Endodermal cell (in vitro differentiated cells): ENCODE measurements at regions not wholly inside any gene's neighbourhood (a gene's known extent, or its start where the extent isn't known, plus 50 kb on each side); places are given as distances from the start of the nearest gene placed in this dataset.

Experiments used
- DNase-seq: peaks from one replicate; pipeline ENCODE4 v3.0.0-alpha.2; 2017
- H3K27ac ChIP-seq: 2 replicates; pipeline ENCODE4 v1.5.1; 2013; ENCODE audit warnings: mild to moderate bottlenecking, low read depth, low read length, moderate library complexity
- H3K27me3 ChIP-seq: 2 replicates; pipeline ENCODE4 v1.6.1; 2013; ENCODE audit warnings: mild to moderate bottlenecking, low read length, moderate library complexity; ENCODE audit not compliant: insufficient read depth, control insufficient read depth, poor library complexity, severe bottlenecking
- H3K36me3 ChIP-seq: 2 replicates; pipeline ENCODE4 v1.7.0; 2013; ENCODE audit warnings: mild to moderate bottlenecking, low read length, moderate library complexity; ENCODE audit not compliant: control insufficient read depth, insufficient read depth
- H3K4me1 ChIP-seq: one replicate; pipeline ENCODE4 v1.7.0; 2013; ENCODE audit warnings: low read length; ENCODE audit not compliant: control insufficient read depth, insufficient read depth
- H3K4me3 ChIP-seq: 2 replicates; pipeline ENCODE4 v1.5.1; 2013; ENCODE audit warnings: mild to moderate bottlenecking, low read length, moderate library complexity
- H3K9ac ChIP-seq: 2 replicates; pipeline ENCODE4 v1.6.1; 2013; ENCODE audit warnings: mild to moderate bottlenecking, low read length, moderate library complexity; ENCODE audit not compliant: poor library complexity, severe bottlenecking; ENCODE audit errors: extremely low read depth
- H3K9me3 ChIP-seq: 2 replicates; pipeline ENCODE4 v1.6.1; 2013; ENCODE audit warnings: mild to moderate bottlenecking, low read length, moderate library complexity; ENCODE audit not compliant: control insufficient read depth
- H3K27ac Mint-ChIP-seq: 2 replicates; pipeline ENCODE4 v1.8.0; 2020; ENCODE audit warnings: mixed read lengths
- H3K27me3 Mint-ChIP-seq: 2 replicates; pipeline ENCODE4 v1.8.0; 2021; ENCODE audit warnings: mild to moderate bottlenecking, mixed read lengths; ENCODE audit not compliant: insufficient read depth
- H3K36me3 Mint-ChIP-seq: 2 replicates; pipeline ENCODE4 v1.8.0; 2020; ENCODE audit warnings: low read depth, mixed read lengths
- H3K4me1 Mint-ChIP-seq: 2 replicates; pipeline ENCODE4 v1.8.0; 2020; ENCODE audit warnings: mixed read lengths
- H3K4me3 Mint-ChIP-seq: 2 replicates; pipeline ENCODE4 v1.8.0; 2020; ENCODE audit warnings: mild to moderate bottlenecking, moderate library complexity, mixed read lengths
- H3K9me3 Mint-ChIP-seq: 2 replicates; pipeline ENCODE4 v1.8.0; 2020; ENCODE audit warnings: mild to moderate bottlenecking, mixed read lengths
- CTCF ChIP-seq: fragments of 200-600 bp; sonication (generic); conservative IDR thresholded peaks from 2 replicates; pipeline ENCODE4 v1.5.0; 2021; ENCODE audit warnings: antibody characterized with exemption, mild to moderate bottlenecking
- WGBS, 2 experiments: methylation state at CpG; one replicate each; pipeline versions ENCODE4 v1.1.5 to v1.1.7; 2013; ENCODE audit warnings: missing lambda C conversion rate in 2 of 2, mixed read lengths in 1 of 2; ENCODE audit not compliant: insufficient coverage in 1 of 2, insufficient read length in 1 of 2; 5-methylcytosine and 5-hydroxymethylcytosine counted together

GRCh38 chr14:76639606-76640229 is 121.5 kb upstream of the VASH1 start:
- 94 to 96% methylated on average over 5 of the region's 6 CpGs for WGBS, 2 experiments
- peaks cover 9% of the 10 kb centered on the region for H3K9me3 Mint-ChIP-seq
- Histone ChIP-seq H3K4me1 (peaks cover 4% of the 10 kb centered on the region), H3K36me3 (no peaks in the 10 kb centered on the region), H3K4me3 (no peak overlapping the region), H3K27me3 (no peaks in the 10 kb centered on the region), H3K27ac (no peak overlapping the region), H3K9ac (no peak overlapping the region), H3K9me3 (peaks cover 8% of the 10 kb centered on the region)
- no peak overlapping the region for H3K4me3 Mint-ChIP-seq
- no peak overlapping the region for H3K27ac Mint-ChIP-seq
- DNase-seq: no peak
- peaks cover 8% of the 10 kb centered on the region for H3K4me1 Mint-ChIP-seq
- TF ChIP-seq CTCF: no peak
- H3K36me3 Mint-ChIP-seq: peaks cover 2% of the 10 kb centered on the region
- H3K27me3 Mint-ChIP-seq: no peaks in the 10 kb centered on the region

- H3K27me3 ChIP-seq: no peaks in the 10 kb centered on the region
- no peak overlapping the region for H3K9ac ChIP-seq
- H3K4me3 ChIP-seq: no peak overlapping the region
- no peaks in the 10 kb centered on the region for H3K36me3 ChIP-seq
- peaks cover 4% of the 10 kb centered on the region for H3K4me1 ChIP-seq
- Mint-ChIP-seq H3K27ac (no peak overlapping the region), H3K4me3 (no peak overlapping the region), H3K4me1 (peaks cover 10% of the 10 kb centered on the region), H3K9me3 (peaks cover 11% of the 10 kb centered on the region), H3K36me3 (peaks cover 2% of the 10 kb centered on the region), H3K27me3 (no peaks in the 10 kb centered on the region)
- H3K9me3 ChIP-seq: peaks cover 8% of the 10 kb centered on the region
- no peak for TF ChIP-seq CTCF
- DNase-seq: no peak
- H3K27ac ChIP-seq: no peak overlapping the region
- 86 to 88% methylated on average over 1 of the region's 1 CpG for WGBS, 2 experiments
These were observed 120.3 kb upstream of the VASH1 start for GRCh38 chr14:76640923-76641395.

GRCh38 chr14:76641541-76641940 is 119.7 kb upstream of the VASH1 start:
- Mint-ChIP-seq H3K9me3 (peaks cover 6% of the 10 kb centered on the region), H3K4me3 (no peak overlapping the region), H3K27ac (no peak overlapping the region), H3K4me1 (peaks cover 10% of the 10 kb centered on the region), H3K27me3 (no peaks in the 10 kb centered on the region), H3K36me3 (peaks cover 2% of the 10 kb centered on the region)
- no peak for DNase-seq
- H3K27me3 ChIP-seq: no peaks in the 10 kb centered on the region
- no peak overlapping the region for H3K4me3 ChIP-seq
- no peak overlapping the region for H3K9ac ChIP-seq
- TF ChIP-seq CTCF: no peak
- no peaks in the 10 kb centered on the region for H3K36me3 ChIP-seq
- no peak overlapping the region for H3K27ac ChIP-seq
- H3K9me3 ChIP-seq: peaks cover 3% of the 10 kb centered on the region
- 88 to 93% methylated on average over 3 to 4 of the region's 4 CpGs for WGBS, 2 experiments
- peaks cover 4% of the 10 kb centered on the region for H3K4me1 ChIP-seq
